RCC 7860 (cell line): ENCODE measurements at regions not wholly inside any gene's neighbourhood (a gene's known extent, or its start where the extent isn't known, plus 50 kb on each side); places are given as distances from the start of the nearest gene placed in this dataset.
"Not testable (repeated sequence)": the region's sequence is repeated elsewhere in the genome, so short reads cannot be mapped to it uniquely, and the experiment has no call there.

ENCODE experiments used
- DNase-seq: peaks from one replicate; pipeline ENCODE4 v3.0.0-alpha.2; 2015; ENCODE audit warnings: low spot score
- FAIRE-seq: peaks from 2 replicates; lab custom pipeline; 2012; peaks lifted over from hg19 to GRCh38; lab: Jason Lieb, UNC

DNA sequence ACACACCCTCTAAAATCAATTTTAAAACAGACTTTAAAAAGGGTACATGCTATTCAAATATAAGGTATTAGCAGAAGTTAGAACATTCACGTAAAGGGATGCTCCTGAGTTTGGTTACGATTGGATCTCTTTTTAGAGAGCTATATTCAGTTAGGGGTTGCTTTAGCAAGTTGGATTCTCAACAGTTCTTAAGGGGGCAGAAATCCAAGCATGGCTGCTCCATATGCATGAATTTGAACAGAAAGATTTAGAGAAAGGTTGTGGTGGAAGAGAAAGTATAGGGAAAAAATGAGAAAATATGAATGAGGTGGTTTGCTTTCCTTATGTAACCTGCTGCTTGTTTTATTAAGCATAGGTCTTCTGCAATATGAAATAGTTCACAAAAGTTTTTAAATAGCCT is 855.1 kb downstream of the SORCS1 start:
- no peak for DNase-seq
- no peak for FAIRE-seq

DNA sequence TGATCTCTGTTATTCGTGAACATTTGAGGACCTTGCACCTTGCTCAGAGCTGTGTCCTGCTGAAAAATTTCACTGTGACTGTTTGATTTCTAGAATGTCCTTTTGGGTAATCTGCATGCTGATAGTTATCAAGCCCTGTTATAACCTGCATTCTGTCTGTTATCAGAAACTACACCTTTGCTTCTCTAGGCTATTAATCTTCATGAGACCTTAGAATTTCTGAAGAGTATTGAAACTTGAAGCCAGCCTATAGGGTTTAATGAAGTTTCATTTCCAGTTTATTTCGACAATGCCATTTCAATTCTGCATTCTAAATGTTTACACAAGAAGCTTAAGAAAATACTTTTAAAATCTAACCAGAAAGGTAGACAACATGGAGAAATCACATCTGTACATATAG is 856.2 kb downstream of the SORCS1 start:
- DNase-seq (no peak), FAIRE-seq (no peak)

DNA sequence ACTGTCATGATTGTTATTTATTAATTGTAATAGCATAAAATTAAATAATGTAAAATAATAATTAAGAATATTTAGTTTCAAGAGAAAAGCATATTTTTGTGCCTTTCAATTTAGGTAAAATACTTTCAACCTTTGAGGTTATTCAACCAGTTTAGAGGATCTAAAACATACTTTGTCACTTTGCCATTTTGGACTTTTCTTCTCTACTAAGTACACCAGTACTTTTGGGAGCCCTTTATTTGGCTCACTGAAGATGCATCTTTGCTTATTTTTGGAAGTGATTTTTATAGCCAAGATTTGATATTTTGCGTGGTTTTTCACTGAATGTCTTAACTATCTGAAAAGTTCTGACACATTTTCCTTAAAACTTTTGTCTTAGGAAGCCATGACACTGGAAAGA is 860.5 kb downstream of the SORCS1 start:
- FAIRE-seq (no peak), DNase-seq (no peak)

DNA sequence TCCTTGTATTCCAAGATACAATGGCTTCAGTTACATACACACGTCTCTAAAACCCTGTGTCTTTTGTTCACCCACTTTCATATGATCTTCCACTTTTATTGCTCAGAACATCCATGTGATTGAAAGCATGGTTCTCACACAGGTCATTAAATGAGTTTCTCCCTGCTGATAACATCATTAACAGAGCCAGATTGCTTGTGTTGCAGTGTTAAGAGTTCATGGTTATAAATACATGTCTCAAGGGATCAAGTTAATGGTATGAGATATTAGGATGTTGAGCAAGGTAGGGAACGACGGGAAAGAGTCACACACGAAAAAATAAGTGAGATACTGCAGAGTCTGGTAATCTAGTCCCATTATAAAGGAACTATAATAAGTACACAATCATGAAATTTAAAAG is 861.5 kb downstream of the SORCS1 start:
- FAIRE-seq (no peak), DNase-seq (no peak)

DNA sequence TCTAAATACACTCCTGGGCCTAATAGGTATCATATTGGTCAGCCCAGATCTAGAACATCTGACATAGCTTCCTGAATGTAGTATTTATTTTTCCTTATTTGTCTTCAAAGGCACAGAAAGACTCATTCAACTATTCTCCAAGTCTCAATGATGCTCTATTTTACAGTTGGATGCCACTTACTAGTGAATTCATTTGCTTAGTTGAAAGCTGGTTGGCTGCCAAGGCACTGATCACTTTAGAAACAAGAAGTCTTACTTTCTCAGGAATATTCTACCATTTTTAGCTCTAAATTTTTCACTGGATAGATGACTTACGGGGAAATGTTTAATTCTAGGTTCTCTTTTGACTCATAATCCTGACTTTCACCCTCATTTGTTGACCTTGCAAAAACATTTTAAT is 863.4 kb downstream of the SORCS1 start:
- FAIRE-seq (no peak), DNase-seq (no peak)

DNA sequence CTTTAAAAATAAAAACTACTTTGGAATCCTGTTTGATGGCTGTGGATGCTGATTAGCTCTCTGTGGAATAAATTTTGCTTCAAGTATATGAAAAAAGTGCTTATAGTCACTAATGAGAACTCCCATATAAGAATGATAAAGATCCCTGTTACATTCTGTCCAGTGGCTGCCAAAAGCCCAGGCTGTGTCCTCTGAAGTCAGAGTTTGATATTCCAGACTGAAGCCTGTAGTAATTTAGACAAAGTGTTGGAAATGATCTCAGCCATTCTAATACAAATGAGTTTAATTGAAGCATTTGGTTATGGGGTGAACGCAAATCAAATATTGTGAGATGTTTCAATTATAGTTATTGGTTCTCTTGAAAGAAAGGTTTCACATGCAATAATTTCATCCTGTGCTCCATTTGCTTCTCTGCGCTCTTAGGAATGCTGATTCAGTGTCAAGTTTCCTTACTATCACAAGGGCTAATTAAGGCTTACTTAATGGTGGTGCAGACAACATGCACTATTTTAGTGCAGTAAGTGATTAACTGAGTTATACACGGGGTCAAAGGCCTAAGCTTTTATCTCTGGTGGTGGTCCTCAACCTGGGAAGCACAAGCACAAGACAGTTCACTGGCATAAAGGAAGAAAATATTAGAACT is 867.6 kb downstream of the SORCS1 start:
- no peak for FAIRE-seq
- no peak for DNase-seq

DNA sequence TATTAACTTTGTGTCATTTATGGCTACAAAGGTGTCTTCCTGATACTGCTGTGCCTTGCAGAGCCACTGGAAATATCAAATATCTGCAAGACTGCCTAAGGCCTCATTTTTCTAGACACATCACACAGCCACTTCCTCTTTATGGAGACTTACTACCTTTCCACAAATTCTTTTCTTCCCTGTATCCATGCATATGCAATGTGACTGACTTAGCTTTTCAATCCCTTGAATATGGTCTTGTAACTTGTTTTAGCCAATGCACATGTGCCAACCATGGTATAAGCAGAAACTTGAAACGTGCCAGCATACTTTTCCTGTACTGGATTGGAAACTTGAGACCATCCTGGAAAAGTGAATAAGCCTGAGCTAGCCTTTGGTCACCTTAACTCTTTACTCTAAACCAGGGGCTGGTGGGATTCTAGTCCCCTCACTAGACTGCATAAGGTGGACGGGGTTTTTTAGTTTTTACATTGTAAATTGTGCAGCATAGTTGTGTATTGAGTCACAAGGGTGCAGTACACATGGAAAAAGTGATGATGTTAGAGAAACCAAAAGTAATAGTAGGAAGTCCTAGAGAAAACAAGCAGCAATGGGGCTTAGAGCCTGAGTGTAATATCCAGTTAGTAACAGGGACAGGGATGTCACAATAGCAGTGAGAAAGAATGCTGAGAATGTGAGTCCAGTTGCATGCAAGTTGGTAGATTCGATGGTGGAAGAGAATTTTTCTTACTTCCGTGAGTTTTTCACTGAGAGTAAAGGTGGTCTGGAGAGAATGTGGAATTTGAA is 879.5 kb downstream of the SORCS1 start:
- DNase-seq (no peak), FAIRE-seq (no peak)

DNA sequence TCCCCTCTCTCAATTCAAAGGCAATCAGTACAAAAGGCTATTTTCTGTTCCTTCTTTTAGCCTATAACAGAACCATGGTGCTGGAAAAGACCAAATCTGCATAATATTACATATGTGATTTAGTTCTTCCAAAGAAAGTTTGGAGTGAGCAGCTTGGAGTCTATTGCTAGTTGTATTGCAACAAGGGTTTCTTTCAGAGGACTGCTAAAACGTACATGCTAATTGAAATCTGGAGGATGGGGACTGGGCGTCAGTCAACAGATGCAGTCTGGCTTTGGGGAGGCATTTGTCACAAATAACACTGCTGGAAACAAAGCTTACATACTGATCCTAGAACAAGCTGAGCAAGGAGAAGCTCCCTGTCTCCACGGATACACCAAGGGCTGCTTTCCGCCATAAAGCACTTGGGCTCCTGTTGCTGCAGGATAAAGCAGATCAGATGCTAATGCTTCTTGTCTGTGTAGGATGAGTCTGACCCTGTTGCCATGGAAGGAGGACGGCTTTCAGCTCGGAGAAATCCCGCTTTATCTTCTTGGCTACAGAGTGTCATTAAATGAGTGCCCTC is 883.5 kb downstream of the SORCS1 start:
- FAIRE-seq (no peak), DNase-seq (no peak)

DNA sequence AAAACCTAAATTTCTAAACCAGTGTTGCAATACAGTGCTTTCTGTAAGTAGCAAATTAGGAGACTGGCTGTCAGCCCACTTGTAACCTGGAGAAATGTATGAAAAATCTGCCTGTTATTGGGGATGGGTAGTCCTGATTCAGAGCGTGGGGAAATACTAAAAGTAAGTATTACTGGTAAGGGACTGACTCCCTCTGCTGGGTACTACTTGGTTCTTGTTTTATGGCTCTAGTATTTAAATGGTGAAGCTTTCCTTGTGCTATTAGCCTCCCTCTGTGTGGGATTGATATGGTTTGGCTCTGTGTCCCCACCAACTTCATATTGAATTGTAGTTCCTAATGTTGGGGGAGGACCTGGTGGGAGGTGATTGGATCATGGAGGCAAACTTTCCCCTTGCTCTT is 886.1 kb downstream of the SORCS1 start:
- no peak for DNase-seq
- FAIRE-seq: no peak

DNA sequence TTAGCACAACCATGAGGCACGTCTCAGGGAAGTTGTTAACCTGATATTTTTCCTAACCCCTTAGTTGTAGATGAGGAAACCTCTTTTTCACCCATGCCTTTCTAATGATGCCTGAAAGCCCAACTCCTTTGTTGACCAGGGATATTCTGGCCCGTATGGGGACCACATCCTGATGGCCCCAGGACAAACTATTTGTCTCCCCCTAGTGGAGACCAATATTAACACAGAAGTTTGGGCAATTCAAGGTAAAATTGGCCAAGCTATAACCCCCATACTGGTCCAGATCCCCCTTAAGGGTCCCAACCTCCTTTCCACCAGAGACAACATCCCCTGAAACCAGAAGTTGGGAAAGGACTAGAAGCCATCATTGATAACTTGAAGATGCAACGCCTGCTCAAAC is 893.3 kb downstream of the SORCS1 start:
- FAIRE-seq: no peak
- no peak for DNase-seq

DNA sequence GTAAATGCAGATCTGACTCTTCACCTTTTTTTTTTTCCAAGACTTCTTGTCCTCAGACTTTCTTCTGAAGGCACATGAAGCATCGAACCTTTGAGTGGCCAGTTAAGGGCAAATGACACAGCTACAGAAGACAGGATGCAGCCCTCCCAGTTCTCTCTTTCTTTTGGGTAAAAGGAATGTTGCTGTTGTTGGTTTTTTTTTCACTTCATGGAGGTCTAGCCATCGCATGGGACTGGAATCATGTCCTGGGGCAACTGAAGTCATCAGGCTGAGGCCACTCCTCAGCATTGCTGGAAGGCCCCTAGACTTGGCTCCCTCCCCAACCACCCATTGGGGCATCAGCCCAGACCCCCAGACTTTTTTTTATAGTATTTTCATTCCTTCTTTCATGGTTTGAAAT is 896.5 kb downstream of the SORCS1 start:
- FAIRE-seq (no peak), DNase-seq (no peak)

DNA sequence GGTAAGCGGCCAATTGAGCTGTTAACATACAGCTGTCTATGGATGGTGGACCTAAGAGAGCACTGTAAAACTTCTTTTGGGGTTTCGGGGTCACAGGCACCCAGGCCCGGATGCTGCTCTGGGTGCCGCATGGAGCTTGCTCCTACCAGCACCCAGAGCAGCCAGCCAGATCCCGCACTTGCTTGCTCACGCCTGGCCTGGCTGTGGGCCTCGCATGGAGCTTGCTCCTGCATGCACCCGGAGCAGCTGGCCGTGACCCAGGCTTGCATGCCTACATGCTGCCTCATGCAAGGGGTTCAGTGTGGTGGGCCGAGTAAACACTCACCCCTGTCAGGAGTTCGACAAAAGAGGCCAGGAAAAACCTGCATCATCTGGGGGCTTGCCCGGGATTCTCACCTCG is 896.9 kb downstream of the SORCS1 start:
- no peak for DNase-seq
- FAIRE-seq: no peak

DNA sequence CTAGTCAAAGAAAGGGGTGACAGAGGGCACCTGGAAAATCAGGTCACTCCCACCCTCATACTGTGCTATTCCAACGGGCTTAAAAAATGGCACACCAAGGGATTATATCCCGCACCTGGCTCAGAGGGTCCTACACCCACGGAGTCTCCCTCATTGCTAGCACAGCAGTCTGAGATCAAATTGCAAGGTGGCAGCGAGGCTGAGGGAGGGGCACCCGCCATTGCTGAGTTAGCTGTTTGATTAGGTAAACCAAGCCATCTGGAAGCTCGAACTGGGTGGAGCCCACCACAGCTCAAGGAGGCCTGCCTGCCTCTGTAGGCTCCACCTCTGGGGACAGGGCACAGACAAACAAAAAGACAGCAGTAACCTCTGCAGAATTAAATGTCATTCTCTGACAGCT is 907.1 kb downstream of the SORCS1 start:
- not testable (repeated sequence) for FAIRE-seq, DNase-seq

DNA sequence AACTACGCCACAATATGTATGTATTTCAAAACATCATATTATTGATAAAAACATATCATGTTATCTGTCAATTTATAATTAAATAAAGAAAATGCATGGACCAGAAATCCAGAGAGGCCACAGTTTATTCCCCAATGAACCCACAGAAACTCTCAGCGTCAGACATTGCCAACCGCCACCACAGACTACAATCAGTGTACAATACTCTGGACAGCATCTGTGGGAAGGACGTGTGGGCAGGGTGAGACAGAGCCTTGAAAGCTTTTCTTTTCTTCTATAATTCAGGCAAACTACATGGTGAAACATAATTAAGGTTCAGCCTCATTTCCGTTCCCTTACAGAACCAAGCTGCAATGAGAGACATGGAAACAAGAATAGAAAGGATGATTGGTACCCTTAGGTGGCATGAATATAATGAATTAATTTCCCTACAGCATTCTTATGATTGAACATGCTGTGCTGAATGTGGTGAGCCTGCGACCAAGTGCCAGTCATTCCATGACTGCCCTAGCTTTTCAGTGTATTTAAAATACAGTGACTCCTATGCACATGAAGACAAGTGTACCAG is 909.3 kb downstream of the SORCS1 start:
- no peak for DNase-seq
- no peak for FAIRE-seq

DNA sequence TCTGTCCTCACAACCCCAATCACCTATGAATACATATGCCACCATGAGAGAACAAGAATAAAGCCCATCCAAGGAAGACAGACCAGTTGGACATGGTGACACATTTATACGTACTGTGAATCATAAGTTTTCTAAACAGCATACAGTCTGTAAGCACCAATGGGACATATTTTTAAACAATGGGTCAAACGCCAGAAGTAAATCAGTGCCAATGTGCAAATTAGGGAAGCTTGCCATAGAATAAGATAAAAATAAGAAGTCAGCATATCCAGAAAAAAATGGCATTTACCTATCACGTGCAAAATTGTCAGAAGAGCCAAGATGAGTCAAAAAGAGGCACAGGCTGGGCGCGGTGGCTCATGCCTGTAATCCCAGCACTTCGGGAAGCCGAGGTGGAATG is 910.4 kb downstream of the SORCS1 start:
- DNase-seq: no peak

DNA sequence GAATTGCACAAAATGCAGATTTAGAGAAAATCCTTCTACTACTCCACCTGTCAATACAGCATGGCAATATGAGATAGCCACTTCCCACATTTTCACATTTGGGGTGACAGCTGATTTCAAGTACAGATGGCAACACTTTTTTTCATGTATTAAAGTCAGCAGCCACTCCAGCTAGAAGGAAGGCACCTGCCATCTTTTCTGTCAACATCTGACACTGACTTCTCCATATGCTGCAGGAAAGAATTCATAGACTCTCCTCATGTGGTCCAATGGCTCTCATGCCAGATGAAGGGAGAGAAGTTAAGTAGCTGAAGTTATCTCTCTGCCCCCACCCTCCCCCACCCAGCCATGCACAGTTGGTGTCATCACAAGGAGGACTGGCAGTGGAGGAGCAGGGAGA is 912.0 kb downstream of the SORCS1 start:
- DNase-seq: no peak
- FAIRE-seq: no peak

More for the DNA sequence above, 910.4 kb downstream of the SORCS1 start:
- FAIRE-seq: no peak

DNA sequence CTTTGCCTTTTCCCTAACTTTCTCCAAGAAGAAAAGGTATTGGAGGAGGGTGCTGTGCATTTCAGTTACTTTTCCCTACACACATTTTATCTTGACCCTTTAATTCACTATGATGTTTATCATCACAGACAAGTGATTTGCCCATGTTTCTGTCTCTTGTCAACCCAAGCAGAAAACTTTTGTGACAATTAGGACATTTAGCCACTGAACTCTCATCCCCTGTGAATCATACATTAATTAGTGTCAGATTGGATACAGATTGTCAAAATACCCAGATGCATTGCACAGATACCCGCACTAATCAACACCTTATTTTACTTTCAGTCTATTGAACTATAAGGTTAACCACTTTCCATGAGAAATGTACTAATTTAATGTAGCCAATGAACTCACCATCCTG is 912.9 kb downstream of the SORCS1 start:
- no peak for FAIRE-seq
- no peak for DNase-seq

DNA sequence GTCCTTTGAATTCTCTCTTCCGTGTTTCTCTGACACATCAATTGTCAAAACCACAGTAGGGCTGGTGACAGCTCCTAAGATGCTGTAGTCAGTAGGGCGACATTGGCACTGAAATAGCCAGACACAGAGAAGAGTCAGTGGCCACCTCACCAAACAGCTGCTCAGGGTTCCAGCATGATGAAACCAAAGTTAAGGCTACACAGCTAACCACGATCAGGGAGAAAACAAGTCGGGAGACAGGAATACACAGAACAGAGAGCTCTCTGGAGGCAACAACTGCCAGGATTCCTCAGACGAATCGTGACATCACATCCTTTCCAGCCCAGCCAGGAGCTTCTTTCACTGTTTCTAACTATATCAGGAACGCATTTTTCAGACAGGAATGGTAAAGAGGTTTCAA is 922.2 kb downstream of the SORCS1 start:
- FAIRE-seq (no peak), DNase-seq (no peak)

DNA sequence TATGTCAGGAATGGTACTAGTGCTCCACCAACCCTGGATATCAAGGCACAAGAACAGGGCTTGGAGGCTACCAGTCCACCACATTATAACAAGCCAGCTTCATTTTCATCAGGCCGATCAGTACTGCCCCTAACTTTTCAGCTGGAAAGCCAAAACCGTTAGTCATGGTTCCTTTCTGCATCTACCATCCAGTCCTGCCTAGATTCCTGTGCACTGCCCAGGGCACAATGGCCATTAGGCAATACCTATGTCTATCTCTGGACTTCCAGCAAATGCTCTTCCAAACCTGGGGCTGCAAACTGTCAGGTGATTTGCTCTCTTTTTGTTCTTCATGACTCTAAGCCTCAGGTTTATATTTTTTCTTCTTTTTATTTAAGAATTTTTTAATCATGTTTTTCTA is 937.7 kb downstream of the SORCS1 start:
- FAIRE-seq (no peak), DNase-seq (no peak)

DNA sequence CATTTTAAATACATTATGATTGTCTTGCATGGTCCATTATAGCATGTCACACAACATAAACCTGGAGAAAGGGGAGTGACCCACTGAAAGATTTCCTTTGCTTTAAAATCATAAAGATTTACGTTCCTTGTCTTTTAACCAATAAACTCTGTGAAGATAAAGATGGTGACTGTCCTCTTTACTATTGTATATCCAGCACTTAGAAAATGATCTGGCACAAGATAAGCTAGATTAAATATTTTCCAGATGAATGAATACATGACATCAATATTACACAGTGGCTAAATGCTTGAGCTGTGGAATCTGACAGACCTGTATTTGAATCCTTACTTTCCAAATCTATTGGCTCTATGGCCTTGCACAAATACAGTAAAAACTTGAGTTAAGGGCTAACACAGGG is 938.4 kb downstream of the SORCS1 start:
- DNase-seq (no peak), FAIRE-seq (no peak)

DNA sequence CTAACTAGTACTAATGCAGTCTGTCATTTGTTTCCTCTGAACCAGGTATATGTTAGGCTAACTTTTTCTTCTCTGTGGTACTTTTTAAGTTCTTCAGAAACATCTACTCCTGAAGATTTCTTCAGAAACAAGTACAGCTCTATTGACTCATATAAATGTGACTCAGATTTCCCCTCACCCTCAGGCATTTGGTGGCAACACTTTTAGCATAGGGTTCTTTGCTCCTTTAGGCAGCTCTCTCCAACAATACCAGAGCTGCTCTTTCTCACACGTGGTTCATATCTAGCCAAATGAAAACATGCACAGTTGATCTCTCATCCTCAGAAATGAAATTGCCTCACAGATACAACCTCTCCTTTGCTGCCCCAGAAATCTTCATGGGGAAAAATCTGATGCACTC is 939.8 kb downstream of the SORCS1 start:
- DNase-seq (no peak), FAIRE-seq (no peak)

DNA sequence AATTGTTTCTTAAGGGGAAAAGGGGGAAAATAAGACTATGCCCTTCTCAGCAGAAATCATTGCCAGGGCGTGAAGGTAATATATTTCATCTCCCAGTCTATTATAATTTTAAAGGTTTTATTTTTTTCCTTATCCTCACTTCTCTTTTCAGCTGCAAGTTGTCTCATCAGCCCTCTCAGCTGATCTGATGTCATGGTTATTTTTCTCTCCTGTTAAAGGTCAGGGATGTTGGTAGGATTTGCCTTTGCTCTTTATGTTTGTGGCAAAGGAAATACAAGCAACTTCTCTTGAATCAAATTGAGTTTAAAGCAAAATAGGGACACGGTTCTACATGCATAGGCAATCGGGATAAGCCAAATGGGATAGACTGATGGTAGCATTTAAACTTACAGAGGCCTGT is 946.9 kb downstream of the SORCS1 start:
- DNase-seq (no peak), FAIRE-seq (no peak)
